Neural cell (in vitro differentiated cells): ENCODE measurements at regions not wholly inside any gene's neighbourhood (a gene's known extent, or its start where the extent isn't known, plus 50 kb on each side); places are given as distances from the start of the nearest gene placed in this dataset.

ENCODE experiments used
- H2AFZ ChIP-seq: fragments of 200-600, 300-800 bp; sonication (generic), shearing (Covaris generic); 2 replicates; pipeline ENCODE4 v1.6.0; 2014; ENCODE audit warnings: low read depth, mild to moderate bottlenecking, antibody characterized with exemption, low read length, moderate library complexity
- H3F3A ChIP-seq: fragments of 200-600 bp; shearing (Covaris generic); 2 replicates; pipeline ENCODE4 v1.6.1; 2016; ENCODE audit warnings: mild to moderate bottlenecking, moderate library complexity, mixed read lengths, antibody characterized with exemption, low read length; ENCODE audit not compliant: insufficient read depth, poor library complexity, severe bottlenecking
- H3K27ac ChIP-seq: fragments of 200-600, 300-800 bp; sonication (generic), shearing (Covaris generic); 2 replicates; pipeline ENCODE4 v1.5.1; 2014; ENCODE audit warnings: mild to moderate bottlenecking, low read length, moderate library complexity
- H3K27me3 ChIP-seq: fragments of 300-800, 200-600 bp; sonication (generic), shearing (Covaris generic); 2 replicates; pipeline ENCODE4 v1.6.0; 2014; ENCODE audit warnings: mild to moderate bottlenecking, low read depth, low read length, moderate library complexity; ENCODE audit not compliant: insufficient read depth
- H3K36me3 ChIP-seq: fragments of 300-800, 200-600 bp; sonication (generic), shearing (Covaris generic); 2 replicates; pipeline ENCODE4 v1.5.1; 2014; ENCODE audit warnings: mild to moderate bottlenecking, antibody characterized with exemption, low read length, moderate library complexity; ENCODE audit not compliant: insufficient read depth
- H3K4me2 ChIP-seq: fragments of 300-800, 200-600 bp; sonication (generic), shearing (Covaris generic); 2 replicates; pipeline ENCODE4 v1.6.0; 2014; ENCODE audit warnings: mild to moderate bottlenecking, low read length
- H3K4me3 ChIP-seq: fragments of 300-800, 200-600 bp; sonication (generic), shearing (Covaris generic); 2 replicates; pipeline ENCODE4 v1.5.1; 2014; ENCODE audit warnings: mild to moderate bottlenecking, low read length, moderate library complexity
- H3K79me2 ChIP-seq: fragments of 200-600 bp; shearing (Covaris generic); replicated peaks from 2 replicates; pipeline ENCODE4 v1.6.0; 2014; ENCODE audit warnings: mild to moderate bottlenecking, low read length, moderate library complexity; ENCODE audit not compliant: insufficient read depth
- H3K9ac ChIP-seq: fragments of 300-800, 200-600 bp; sonication (generic), shearing (Covaris generic); 2 replicates; pipeline ENCODE4 v1.6.1; 2016; ENCODE audit warnings: mild to moderate bottlenecking, low read length, mixed read lengths
- H3K9me2 ChIP-seq: fragments of 200-600 bp; shearing (Covaris generic); 2 replicates; pipeline ENCODE4 v1.6.1; 2016; ENCODE audit warnings: mild to moderate bottlenecking, low read length, mixed read lengths; ENCODE audit not compliant: insufficient read depth
- H3K9me3 ChIP-seq: fragments of 200-600, 300-800 bp; sonication (generic), shearing (Covaris generic); 2 replicates; pipeline ENCODE4 v1.6.1; 2016; ENCODE audit warnings: mild to moderate bottlenecking, mixed run types, low read length, moderate library complexity, mixed read lengths
- H4K20me1 ChIP-seq: fragments of 200-600 bp; shearing (Covaris generic); 2 replicates; pipeline ENCODE4 v1.6.1; 2016; ENCODE audit warnings: mild to moderate bottlenecking, mixed run types; ENCODE audit not compliant: insufficient read depth
- CTCF ChIP-seq: fragments of 450-650 bp; IDR thresholded peaks from 2 replicates; pipeline ENCODE4 v1.5.1; 2014; ENCODE audit warnings: antibody characterized with exemption, mild to moderate bottlenecking, moderate library complexity; ENCODE audit not compliant: poor library complexity, severe bottlenecking
- EP300 ChIP-seq: fragments of 450-650 bp; conservative IDR thresholded peaks from 2 replicates; pipeline ENCODE4 v1.6.1; 2014; ENCODE audit warnings: antibody characterized with exemption, mild to moderate bottlenecking, moderate library complexity; ENCODE audit not compliant: poor library complexity, severe bottlenecking
- EZH2 ChIP-seq: fragments of 200-600, 300-800 bp; shearing (Covaris generic), sonication (generic); IDR thresholded peaks from 2 replicates; pipeline ENCODE4 v1.6.1; 2014; ENCODE audit warnings: antibody characterized with exemption, low read length, borderline replicate concordance, mild to moderate bottlenecking; ENCODE audit not compliant: insufficient read depth, poor library complexity, severe bottlenecking
- MXI1 ChIP-seq: fragments of 450-650 bp; conservative IDR thresholded peaks from 2 replicates; pipeline ENCODE4 v1.6.1; 2014; ENCODE audit warnings: antibody characterized with exemption, mild to moderate bottlenecking; ENCODE audit not compliant: poor library complexity, severe bottlenecking
- POLR2AphosphoS5 ChIP-seq: IDR thresholded peaks from 2 replicates; pipeline ENCODE4 v1.6.1; 2012
- RAD21 ChIP-seq: fragments of 450-650 bp; conservative IDR thresholded peaks from 2 replicates; pipeline ENCODE4 v1.6.1; 2014; ENCODE audit warnings: antibody characterized with exemption, mild to moderate bottlenecking, moderate library complexity
- REST ChIP-seq: IDR thresholded peaks from 2 replicates; pipeline ENCODE4 v1.6.1; 2012; ENCODE audit warnings: borderline replicate concordance
- SMC3 ChIP-seq: fragments of 450-650 bp; conservative IDR thresholded peaks from 2 replicates; pipeline ENCODE4 v1.6.1; 2014; ENCODE audit warnings: antibody characterized with exemption, mild to moderate bottlenecking, moderate library complexity; ENCODE audit not compliant: poor library complexity
- TAF1 ChIP-seq: IDR thresholded peaks from 2 replicates; pipeline ENCODE4 v1.6.1; 2012; ENCODE audit warnings: low read depth

- Histone ChIP-seq H3K27me3 (no peaks in the 10 kb centered on the region), H4K20me1 (no peaks in the 10 kb centered on the region), H3K27ac (no peak overlapping the region), H3F3A (no peaks in the 10 kb centered on the region), H3K4me3 (no peak overlapping the region), H3K36me3 (no peaks in the 10 kb centered on the region), H3K9me3 (no peaks in the 10 kb centered on the region), H3K4me2 (no peak overlapping the region), H3K9me2 (no peaks in the 10 kb centered on the region), H2AFZ (no peak overlapping the region), H3K9ac (no peak overlapping the region), H3K79me2 (no peaks in the 10 kb centered on the region)
- TF ChIP-seq REST (no peak), MXI1 (no peak), POLR2AphosphoS5 (no peak), SMC3 (no peak), EZH2 (no peak), CTCF (no peak), TAF1 (no peak), RAD21 (no peak), EP300 (no peak)
Observed at GRCh38 chr6:113481458-113481857, 375.7 kb upstream of the MARCKS start.

- Histone ChIP-seq H4K20me1 (no peaks in the 10 kb centered on the region), H3K9ac (no peak overlapping the region), H3F3A (no peaks in the 10 kb centered on the region), H3K27ac (no peak overlapping the region), H3K4me2 (no peak overlapping the region), H3K9me2 (no peaks in the 10 kb centered on the region), H3K9me3 (no peaks in the 10 kb centered on the region), H3K4me3 (no peak overlapping the region), H3K79me2 (no peaks in the 10 kb centered on the region), H3K36me3 (no peaks in the 10 kb centered on the region), H3K27me3 (no peaks in the 10 kb centered on the region), H2AFZ (no peak overlapping the region)
- TF ChIP-seq EP300 (no peak), SMC3 (no peak), EZH2 (no peak), TAF1 (no peak)
Observed at GRCh38 chr6:113481910-113482309, 375.2 kb upstream of the MARCKS start.

- no peaks in the 10 kb centered on the region for H3K27me3 ChIP-seq
- no peaks in the 10 kb centered on the region for H3K9me2 ChIP-seq
- no peak overlapping the region for H3K9ac ChIP-seq
- no peaks in the 10 kb centered on the region for H4K20me1 ChIP-seq
- no peak overlapping the region for H2AFZ ChIP-seq
- TF ChIP-seq MXI1 (no peak), TAF1 (no peak), RAD21 (no peak), EP300 (no peak), EZH2 (no peak), REST (no peak), CTCF (no peak), POLR2AphosphoS5 (no peak), SMC3 (no peak)
- no peak overlapping the region for H3K27ac ChIP-seq
- H3F3A ChIP-seq: no peaks in the 10 kb centered on the region
- H3K4me3 ChIP-seq: no peak overlapping the region
- no peaks in the 10 kb centered on the region for H3K36me3 ChIP-seq
- H3K9me3 ChIP-seq: no peaks in the 10 kb centered on the region
- no peak overlapping the region for H3K4me2 ChIP-seq
- no peaks in the 10 kb centered on the region for H3K79me2 ChIP-seq
Observed at GRCh38 chr6:113482771-113483170, 374.4 kb upstream of the MARCKS start.
